EL (cell line): ENCODE measurements at regions not wholly inside any gene's neighbourhood (a gene's known extent, or its start where the extent isn't known, plus 50 kb on each side); places are given as distances from the start of the nearest gene placed in this dataset.
"Not testable (repeated sequence)": the region's sequence is repeated elsewhere in the genome, so short reads cannot be mapped to it uniquely, and the experiment has no call there.

Experiments used
- DNase-seq: peaks from one replicate; pipeline ENCODE4 v3.0.0-alpha.2; 2016

- no peak for DNase-seq
Measured at GRCh38 chrX:128582036-128582435, 529.8 kb upstream of the ACTRT1 start.

DNA sequence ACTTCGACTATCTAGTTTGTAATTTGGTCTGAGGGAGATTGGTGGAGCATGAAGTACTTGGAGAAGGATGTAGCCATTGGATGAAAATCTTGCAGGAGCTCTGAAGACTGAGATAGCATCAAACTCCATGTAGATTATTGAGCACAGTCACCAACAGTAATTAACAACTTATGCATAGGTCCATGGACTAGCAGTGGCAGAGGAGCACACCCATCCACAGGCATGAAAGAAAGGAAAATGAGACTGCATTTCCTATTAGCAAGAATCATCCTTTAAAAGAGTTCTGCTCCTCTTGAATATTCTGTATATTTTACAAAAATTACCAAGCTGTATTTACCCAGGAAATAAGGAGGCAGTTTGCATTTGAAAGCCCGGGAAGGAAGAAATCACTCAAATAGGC, 529.4 kb upstream of the ACTRT1 start:
- DNase-seq, result no peak

GRCh38 chrX:128543114-128543513, 490.9 kb upstream of the ACTRT1 start:
- DNase-seq, result no peak

- no peak for DNase-seq
Measured at GRCh38 chrX:128518508-128518907, 466.3 kb upstream of the ACTRT1 start.

DNA sequence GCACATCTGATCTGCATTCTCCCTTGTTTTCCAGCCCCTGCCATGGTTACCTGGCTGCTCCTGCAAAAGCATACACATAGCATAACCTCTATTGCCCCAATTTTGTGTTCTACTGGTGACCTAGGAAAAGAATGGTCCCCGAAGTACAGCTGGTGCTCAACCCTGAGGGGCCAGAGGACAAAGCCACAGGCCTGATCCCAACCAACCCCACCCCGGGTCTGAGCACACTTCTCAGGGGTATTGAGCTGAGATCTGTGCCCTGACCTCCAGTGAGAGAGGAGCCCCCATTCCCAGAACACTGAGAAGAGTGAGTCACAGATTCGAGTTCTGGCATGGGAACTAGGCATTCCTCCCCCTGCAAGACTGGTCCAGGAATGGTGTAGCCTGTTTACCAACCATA, 465.5 kb upstream of the ACTRT1 start:
- DNase-seq, result no peak

DNA sequence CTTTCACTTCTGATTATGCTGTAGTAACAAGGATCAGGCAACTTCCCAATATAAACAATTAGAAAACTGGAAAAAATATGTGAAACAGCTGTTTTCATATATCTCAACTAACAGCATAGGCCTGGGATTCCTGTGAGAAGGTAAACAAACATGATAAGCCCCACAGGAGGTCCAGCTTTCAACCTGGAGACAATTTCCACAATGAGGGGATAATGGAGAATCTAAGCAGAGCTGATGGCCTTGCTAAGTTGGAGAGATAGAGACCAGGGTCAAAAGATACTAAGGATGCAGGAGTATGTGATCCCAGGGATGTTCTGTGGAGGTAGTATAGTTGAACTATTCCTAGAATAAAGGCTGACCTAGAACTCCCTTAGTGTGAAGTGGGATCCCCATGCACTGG, 452.3 kb upstream of the ACTRT1 start:
- DNase-seq, result no peak

DNA sequence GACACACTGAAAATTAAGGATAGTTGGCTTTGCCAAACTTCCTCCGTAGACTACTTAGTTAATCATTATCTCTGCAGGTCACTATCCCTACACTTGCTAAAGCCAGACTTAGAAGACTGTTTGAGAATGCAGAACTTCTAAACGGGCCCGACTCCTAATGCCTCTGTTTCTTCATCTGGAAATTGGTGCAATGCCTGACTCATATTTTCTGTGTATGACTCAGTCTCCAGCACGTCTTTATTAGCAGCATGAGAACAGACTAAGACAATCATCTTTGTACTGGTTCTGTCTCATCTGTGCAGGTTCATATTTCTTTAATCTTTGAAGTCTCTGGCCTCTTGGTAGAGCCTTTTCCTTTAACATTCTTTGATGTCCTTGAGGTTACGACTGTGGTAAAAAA, 411.9 kb upstream of the ACTRT1 start:
- no peak for DNase-seq

GRCh38 chrX:128460835-128461234, 408.6 kb upstream of the ACTRT1 start:
- no peak for DNase-seq

DNA sequence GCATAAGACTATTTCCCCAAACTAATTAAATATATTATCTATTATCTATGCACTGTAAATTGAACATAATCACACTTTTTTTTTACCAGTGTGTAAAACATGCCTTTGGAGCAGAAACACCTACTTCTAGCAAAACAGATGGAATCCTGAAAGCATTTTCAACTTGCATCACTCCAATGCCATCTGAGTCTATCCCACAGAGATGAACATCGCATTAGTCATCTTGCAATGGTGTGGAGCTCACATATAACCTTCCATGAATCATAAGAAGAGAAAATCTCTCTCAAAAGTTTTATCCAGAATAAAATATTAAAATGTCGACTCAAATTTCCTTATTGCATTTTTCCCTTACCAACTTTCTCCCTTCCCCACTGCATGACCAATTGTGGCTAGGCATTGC, 406.7 kb upstream of the ACTRT1 start:
- DNase-seq, result no peak

DNA sequence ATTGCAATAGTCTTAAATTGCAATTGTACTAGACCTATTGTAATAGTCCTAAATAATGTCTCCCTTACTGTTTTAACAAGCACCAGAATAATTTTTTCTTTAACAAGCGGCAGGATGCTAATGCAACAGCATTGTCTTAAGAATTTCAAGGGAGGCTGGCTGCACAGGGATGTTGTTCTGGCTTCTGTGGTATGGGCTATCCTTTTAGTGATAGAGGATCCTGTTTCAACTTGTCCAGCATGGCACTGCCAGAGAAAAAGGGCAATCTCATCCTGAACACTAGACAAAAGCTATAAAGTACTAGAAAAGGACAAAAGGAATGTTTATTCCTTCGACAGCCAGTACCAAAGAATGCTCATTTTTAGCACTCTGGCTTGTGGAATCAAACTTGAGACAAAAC, 405.5 kb upstream of the ACTRT1 start:
- no peak for DNase-seq

DNA sequence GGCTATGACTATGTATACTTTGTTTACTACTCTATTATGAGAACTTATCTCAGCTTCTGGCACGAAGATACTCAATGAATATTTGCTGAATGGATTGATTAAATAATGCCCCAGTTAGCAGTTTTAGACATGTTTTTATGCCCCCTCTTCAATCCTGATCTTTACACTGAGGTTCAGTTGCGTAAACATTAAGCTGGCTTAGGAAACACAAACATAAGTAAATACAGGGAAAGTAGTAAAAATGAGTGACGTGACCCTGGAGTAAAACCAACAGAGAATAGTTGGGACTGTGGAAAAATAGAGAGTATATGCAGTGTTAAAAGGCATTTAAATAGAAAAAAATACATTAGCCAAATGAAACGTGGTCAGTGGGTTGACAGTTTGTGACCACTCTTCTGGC, 387.0 kb upstream of the ACTRT1 start:
- DNase-seq, result no peak

DNA sequence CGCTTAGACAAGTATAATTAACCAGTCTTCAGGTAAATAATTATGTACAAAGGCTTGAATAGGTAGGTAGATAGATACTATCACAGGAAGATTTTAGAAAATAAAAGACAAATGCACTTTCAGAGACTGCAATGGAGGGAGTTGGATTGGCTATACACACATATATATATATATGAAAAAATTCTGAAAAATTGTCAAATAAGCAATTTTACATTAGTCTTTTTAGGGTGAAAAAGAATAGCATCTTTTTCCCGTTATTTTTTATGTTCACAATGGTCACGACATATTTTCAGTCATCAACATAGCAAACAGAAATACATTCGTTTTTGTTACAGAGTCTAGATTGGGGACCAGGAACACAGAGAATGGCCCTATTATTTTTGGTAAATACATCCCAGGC, 385.9 kb upstream of the ACTRT1 start:
- DNase-seq, result no peak

- no peak for DNase-seq
Measured at GRCh38 chrX:128436397-128437103, 384.3 kb upstream of the ACTRT1 start.

DNA sequence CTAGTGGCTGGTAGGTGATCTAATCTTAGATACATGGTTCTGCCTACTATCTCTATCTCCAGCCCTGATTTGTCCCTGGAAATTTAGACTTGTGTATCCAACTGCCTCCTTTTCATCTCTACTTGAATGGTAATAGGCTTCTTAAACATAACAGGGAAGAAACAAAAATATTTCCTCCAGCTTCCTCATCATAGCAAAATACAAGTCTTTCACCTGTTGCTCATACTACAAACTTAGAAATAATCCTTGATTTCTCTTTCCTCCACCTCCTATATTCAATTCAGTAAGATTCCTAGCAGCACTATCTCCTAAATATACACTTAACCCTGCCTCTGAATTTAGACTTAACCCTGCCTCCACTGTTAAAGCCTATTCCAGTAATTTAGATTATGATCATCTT, 373.3 kb upstream of the ACTRT1 start:
- no peak for DNase-seq

- no peak for DNase-seq
Measured at GRCh38 chrX:128408842-128409241, 356.6 kb upstream of the ACTRT1 start.

DNA sequence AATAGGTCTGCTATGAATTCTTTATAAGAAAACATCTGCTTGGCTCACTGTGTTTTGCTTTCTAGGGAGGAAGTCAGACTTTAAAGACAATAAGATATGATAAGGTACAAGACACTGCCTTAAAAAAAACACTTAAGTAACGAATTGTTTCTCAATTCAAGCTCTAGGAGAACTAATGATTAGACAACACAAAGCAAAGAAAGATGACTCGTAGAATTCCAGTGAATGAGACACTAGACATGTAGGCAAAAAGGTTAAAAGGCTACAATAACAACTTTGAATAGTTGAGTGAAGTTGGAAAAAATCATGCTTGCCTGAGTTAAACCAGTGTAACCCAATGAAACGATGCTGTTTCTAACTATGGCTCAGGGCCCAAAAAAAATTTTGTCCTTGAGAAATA, 344.4 kb upstream of the ACTRT1 start:
- no peak for DNase-seq

- DNase-seq, result not testable (repeated sequence)
Measured at GRCh38 chrX:128383846-128384245, 331.6 kb upstream of the ACTRT1 start.

- no peak for DNase-seq
Measured at GRCh38 chrX:128365492-128365891, 313.3 kb upstream of the ACTRT1 start.

DNA sequence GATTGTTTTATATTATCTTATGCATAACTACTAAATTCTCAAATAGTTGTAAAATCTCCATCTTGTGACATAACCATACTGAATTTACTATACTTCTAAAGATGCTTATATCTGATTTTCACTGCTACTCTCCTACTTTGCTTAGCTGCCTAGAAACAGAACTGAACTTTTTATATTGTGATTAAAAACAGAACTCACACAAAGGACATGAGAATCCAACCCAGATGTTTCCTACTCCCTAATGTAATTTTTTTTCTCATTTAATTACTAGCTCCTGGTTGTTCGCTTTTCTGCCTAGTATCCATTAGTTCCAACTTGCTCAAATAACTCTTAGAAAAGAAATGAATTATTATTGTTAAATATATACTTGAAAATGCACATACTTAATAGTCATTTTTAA, 283.5 kb upstream of the ACTRT1 start:
- DNase-seq, result no peak

DNA sequence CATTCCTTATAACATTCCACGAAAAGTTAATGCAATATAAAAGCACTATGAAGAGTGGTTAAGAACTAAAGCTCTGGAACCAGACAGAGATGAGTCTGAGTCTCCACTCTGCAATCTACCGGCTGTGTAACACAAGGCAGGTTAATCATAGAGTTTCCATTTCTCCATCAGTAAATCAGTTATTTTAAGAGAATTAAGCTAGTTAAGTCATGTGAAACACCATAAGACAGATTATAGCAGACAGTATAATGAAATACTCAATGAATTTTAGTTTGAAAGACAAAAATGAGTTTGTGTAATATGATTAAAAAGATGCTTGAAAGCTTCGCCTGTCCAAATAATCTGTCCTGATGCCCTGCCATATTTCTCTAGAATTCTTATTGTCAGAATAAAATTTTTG, 282.6 kb upstream of the ACTRT1 start:
- DNase-seq, result no peak

- no peak for DNase-seq
Measured at GRCh38 chrX:128310912-128311311, 258.7 kb upstream of the ACTRT1 start.

DNA sequence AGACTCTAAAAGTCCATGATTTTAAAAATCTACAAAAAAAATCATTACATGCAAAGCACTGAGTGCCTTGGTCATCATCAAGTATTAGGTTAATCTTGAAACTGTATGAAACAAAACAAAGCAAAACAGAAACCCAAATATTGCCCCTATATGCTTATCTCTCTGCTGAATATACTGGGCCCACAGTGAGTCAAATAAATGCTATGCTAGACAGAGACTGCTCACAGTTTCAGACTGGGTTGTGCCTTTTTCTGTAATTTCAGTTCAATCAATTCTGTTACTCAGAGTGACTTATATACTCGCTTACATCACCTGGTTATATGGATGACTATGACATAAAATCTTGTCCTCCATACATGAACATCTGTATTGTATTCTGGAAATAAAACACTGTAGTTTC, 257.1 kb upstream of the ACTRT1 start:
- DNase-seq, result no peak

DNA sequence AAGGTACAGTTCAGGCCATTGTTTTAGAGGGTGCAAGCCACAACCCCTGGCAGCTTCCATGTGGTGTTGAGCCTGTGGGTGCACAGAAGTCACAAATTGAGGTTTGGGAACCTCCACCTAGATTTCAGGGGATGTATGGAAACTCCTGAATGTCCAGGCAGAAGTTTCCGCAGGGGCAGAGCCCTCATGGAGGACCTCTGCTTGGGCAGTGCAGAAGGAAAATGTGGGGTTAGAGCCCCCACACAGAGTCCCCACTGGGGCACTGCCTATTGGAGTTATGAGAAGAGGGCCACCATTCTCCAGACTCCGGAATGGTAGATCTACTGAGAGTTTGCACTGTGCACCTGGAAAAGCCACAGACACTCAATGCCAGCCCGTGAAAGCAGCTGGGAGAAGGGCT, 242.0 kb upstream of the ACTRT1 start:
- DNase-seq, result no peak

DNA sequence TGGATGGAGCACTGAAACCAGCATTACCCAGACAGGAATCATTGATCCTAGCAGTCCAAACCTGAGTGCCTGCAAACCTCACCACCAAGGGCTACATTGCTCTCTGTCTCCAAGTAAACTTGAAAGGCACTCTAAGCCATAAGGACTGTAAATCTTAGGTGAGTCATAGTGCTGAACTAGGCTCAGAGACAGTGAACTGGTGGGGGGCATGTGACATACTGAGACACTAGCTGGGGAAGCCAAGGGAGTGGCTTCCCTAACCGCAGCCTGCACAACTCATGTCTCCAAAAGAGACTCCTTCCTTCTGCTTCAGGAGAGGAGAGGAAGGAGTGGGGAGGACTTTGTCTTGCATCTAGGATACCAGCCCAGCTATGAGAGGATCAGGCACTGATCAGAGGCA, 235.5 kb upstream of the ACTRT1 start:
- no peak for DNase-seq

GRCh38 chrX:128250621-128251020, 198.4 kb upstream of the ACTRT1 start:
- DNase-seq, result no peak

- no peak for DNase-seq
Measured at GRCh38 chrX:128216364-128216763, 164.2 kb upstream of the ACTRT1 start.
